WI38 (cell line): ENCODE measurements at regions not wholly inside any gene's neighbourhood (a gene's known extent, or its start where the extent isn't known, plus 50 kb on each side); places are given as distances from the start of the nearest gene placed in this dataset.

Source experiments
- H3K4me3 ChIP-seq: 2 replicates; pipeline ENCODE4 v1.5.1; 2011; ENCODE audit warnings: low read depth, mild to moderate bottlenecking, control low read depth, low read length
- TF ChIP-seq, protein P1 (sequence below): IDR thresholded peaks from 2 replicates; pipeline ENCODE4 v1.5.1; 2012; ENCODE audit warnings: low read depth, mild to moderate bottlenecking, control low read depth, low read length

DNA sequence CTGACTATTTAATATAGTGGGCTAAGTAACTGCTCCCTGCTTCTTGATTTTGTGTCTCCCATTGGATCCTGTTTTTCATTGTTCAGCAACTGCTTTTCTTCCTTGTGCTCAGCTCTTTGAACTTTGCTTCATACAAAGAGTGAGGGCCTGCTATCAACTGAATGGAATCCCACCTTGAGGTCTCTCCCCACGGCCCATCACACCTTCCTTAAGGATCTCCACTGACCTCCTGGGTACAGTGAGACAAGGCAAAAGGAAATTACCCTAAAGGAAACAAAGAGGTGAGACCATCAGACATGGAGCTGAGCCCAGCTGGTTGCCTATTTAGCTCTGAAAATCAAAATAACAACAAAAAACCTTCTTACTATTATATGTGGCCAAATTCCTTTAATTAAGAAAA is 91.3 kb upstream of the RPL34 start:
- H3K4me3 ChIP-seq, result no peak overlapping the region
- TF ChIP-seq, protein P1, sequence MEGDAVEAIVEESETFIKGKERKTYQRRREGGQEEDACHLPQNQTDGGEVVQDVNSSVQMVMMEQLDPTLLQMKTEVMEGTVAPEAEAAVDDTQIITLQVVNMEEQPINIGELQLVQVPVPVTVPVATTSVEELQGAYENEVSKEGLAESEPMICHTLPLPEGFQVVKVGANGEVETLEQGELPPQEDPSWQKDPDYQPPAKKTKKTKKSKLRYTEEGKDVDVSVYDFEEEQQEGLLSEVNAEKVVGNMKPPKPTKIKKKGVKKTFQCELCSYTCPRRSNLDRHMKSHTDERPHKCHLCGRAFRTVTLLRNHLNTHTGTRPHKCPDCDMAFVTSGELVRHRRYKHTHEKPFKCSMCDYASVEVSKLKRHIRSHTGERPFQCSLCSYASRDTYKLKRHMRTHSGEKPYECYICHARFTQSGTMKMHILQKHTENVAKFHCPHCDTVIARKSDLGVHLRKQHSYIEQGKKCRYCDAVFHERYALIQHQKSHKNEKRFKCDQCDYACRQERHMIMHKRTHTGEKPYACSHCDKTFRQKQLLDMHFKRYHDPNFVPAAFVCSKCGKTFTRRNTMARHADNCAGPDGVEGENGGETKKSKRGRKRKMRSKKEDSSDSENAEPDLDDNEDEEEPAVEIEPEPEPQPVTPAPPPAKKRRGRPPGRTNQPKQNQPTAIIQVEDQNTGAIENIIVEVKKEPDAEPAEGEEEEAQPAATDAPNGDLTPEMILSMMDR, result no peak

DNA sequence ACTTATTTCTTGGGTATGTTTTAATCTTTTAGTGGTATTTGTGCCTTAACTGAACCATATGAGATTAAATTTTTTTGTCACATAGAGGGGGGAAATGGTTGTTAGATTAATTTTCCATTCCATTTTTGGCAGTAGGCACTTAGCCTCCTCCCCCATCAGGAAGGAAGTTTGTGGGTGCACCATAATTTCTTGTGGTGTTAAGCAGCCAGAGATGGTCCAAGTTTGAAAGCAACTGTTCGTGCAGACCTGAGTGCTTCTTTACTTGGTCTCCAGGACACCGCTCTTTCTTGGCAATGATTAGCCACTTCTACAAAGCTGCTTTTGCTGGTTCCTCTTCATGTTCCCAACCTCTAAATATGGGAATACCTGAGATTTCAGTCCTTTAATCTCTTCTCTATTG is 92.7 kb upstream of the RPL34 start:
- TF ChIP-seq, protein P1, result no peak
- no peak overlapping the region for H3K4me3 ChIP-seq

DNA sequence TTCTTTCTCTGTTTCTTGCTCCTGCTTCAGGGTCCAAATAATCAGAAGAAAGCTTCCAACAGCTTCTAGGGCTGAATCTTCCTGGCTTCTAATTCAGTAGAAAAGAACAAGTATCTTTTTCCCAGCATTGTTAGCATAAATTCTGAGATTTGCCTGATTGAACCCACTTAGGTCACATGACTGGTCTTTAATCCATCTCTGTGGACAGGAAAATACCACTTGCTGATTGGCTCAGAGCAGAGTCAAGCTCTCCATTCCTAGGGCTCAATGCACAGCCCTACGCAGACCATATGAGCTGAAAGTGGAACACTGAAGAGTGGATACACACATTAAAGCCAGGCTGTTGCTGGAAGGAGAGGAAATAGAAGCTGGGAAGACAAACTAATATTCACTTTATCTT is 99.6 kb upstream of the RPL34 start:
- TF ChIP-seq, protein P1, result no peak
- no peak overlapping the region for H3K4me3 ChIP-seq

DNA sequence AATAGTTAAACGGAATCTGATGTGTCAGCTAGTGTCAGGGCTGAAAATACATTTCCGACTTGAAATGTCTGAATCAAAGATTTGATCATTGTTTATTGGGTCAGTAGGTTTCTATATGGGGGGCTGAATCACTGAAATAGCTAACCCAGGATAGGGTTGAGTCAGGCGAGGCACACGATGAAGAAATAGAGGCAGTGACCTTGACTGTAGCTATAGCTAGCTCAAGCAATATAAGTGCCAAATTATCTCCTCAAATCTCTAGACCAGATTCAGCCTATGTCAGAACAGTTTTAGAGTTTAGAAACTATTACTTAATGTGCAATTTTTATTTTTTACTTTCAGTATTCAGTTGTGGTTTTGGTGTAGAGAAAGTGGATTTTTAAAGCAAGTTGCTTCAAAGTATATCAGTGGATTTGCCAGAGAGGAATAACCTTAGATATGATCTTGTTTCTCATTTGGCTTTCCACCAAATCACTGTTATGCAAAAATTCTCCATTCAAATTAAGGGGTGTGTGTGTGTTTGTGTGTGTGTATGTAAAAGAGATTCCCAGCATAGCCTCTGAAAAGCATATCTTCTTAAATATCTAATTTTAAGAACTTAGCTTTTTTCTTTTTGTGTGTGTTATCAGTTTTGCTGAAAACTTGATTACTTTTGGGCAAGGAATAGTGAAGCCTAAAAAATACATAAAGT is 100.3 kb upstream of the RPL34 start:
- TF ChIP-seq, protein P1, result no peak

DNA sequence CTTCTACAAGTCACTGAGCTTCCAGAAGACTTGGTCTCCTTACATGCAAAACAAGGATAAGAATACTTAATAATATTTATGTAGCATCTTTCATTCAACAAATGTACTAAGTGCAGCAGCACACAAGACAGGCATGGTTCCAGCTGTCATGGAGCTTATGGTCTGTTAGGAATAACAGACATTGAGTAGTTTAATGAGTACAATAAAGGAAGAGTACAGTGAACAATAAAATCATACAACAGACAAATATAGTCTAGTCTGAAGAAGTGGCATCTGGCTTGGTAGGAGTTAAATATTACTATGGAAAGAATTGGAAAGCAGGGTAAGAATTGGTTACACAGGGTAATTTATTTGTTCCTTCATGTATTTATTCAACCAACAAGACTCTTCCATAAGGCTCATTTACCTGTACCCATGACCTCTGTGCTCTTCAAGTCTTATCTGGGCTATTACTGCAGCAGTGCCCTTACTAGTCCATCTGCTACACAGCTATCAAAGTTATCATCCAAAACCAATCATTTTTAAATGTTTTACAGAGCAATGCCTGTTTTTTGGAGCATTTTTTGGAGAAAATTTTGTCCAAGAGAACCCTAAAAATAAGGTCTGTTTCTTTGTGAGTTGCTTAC is 101.1 kb upstream of the RPL34 start:
- TF ChIP-seq, protein P1, result no peak
- no peak overlapping the region for H3K4me3 ChIP-seq

More for the DNA sequence above, 100.3 kb upstream of the RPL34 start:
- no peak overlapping the region for H3K4me3 ChIP-seq

DNA sequence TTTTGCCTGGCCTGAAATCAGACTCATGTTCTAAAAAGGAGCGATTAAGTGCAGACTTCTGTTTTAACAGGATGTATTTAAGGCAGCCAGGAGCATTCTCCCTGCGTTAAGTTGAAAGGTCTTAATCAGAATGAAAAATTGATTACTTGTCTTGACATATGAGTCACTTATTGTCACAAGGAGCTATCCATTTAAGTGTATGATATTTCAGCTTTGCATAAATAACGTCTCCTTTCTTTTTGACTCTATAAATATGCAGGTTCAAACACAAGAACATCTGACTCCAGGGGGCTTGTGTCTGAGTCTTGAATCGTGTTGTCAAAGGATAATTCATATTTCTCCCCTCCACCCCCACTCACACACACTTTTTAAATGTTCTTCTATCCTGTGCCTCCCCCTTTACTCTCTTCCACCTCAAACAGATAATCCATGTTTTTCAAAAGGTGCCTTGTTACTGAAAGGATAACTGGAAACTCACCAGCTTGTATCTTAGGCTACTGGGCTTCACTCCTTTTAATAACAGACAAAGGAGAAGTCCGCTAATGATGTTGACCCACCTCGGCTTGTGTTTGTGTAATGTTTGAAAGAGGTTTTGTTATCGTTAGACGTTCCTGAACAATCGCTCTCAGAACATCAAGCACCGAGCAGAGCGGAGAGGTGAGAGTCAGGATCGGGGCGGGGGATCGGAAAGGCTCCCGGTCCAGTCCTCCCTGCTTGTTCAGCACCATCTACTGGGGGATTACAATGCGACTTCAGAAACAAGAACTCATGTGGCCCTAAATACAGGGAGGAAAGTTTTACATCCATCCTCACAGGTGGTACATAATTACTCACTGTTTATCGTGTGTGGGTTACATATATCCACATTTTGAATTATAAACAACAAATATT is 107.5 kb upstream of the RPL34 start:
- TF ChIP-seq, protein P1, result peak; percentile 54
- peak overlapping the region; percentile 36 for H3K4me3 ChIP-seq
